ENCODE measurements at regions not wholly inside any gene's neighbourhood (a gene's known extent, or its start where the extent isn't known, plus 50 kb on each side); places are given as distances from the start of the nearest gene placed in this dataset.

DNA sequence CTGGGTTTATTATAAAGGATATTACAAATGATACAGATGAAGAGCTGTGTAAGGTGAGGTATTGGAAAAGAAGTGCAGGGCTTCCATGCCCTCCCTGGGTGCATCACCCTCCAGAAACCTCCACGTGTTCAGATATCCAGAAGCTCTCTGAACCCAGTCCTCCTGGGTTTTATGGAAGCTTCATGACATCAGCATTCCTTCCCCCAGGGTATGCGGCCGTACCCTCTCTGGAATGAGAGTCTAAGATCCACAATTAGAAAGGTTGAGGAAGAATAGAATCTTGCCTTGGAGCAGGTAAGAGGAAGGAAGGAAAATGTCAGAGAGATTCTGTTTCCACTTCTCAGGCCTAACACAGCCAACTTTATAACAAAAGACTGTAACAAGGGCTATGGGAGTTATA lies 208.2 kb upstream of the DCC start:
- no peak overlapping the region for H3K4me3 ChIP-seq (replicated peaks; ENCODE audit: low read depth, low read length)
- no peaks in the 10 kb centered on the region for H3K36me3 ChIP-seq (ENCODE audit: control insufficient read depth, insufficient read depth, low read length)
- no peak for TF ChIP-seq CTCF (IDR thresholded peaks at IDR 0.05; ENCODE audit: insufficient read depth, low read length, poor library complexity, severe bottlenecking)
- no peaks in the 10 kb centered on the region for H3K27me3 ChIP-seq (replicated peaks; ENCODE audit: control insufficient read depth, insufficient read depth, low read length)
- DNase-seq (ENCODE audit: extremely low read depth, insufficient read length): no peak

DNA sequence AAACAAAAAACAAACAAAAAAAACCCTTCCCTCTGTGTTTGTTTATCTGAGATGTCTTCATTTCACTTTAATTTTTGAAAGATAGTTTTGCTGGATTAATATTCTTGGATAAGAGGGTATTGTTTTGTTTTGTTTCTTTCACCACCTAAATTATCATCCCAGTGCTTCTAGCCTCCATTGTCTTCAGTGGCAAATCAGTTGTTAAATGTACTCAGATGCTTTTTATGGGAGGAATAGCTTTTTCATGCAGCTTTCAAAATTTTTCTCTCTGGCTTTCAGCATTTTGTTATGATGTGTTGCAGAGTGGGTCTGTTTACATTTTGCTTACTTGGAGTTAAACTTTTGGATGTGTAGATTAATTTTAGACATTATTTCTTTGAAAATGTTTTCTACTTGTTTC lies 203.5 kb upstream of the DCC start:
- TF ChIP-seq CTCF (IDR thresholded peaks at IDR 0.05; ENCODE audit: insufficient read depth, low read length, poor library complexity, severe bottlenecking): no peak
- H3K36me3 ChIP-seq (ENCODE audit: control insufficient read depth, insufficient read depth, low read length): no peaks in the 10 kb centered on the region
- no peaks in the 10 kb centered on the region for H3K27me3 ChIP-seq (replicated peaks; ENCODE audit: control insufficient read depth, insufficient read depth, low read length)

DNA sequence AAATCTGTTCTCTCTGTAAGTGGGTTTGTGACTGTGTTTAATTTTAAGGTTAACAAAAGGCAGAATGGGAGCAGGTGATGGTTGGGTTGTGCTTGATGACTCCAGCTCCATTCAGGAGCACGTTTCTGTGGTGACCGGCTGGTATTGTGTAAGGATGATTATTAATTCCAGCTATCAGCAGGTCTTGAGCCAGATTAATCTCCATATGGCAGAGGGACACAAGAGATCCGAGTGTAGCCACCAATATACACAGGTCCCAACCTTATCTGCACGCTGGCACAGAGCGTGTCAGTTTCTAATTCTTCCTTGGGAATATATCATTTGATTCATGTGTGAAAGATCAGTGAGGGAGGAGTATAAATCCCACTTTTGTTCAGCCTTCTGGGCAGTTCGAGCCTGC lies 199.0 kb upstream of the DCC start:
- Histone ChIP-seq H3K36me3 (ENCODE audit: control insufficient read depth, insufficient read depth, low read length) (no peaks in the 10 kb centered on the region), H3K27me3 (replicated peaks; ENCODE audit: control insufficient read depth, insufficient read depth, low read length) (no peaks in the 10 kb centered on the region), H3K4me3 (replicated peaks; ENCODE audit: low read depth, low read length) (no peak overlapping the region)
- no peak for DNase-seq (ENCODE audit: extremely low read depth, insufficient read length)
- no peak for TF ChIP-seq CTCF (IDR thresholded peaks at IDR 0.05; ENCODE audit: insufficient read depth, low read length, poor library complexity, severe bottlenecking)

More for the DNA sequence above, 203.5 kb upstream of the DCC start:
- no peak overlapping the region for H3K4me3 ChIP-seq (replicated peaks; ENCODE audit: low read depth, low read length)
- no peak for DNase-seq (ENCODE audit: extremely low read depth, insufficient read length)

GRCh38 chr18:52150050-52150449 lies 189.9 kb upstream of the DCC start:
- TF ChIP-seq CTCF (IDR thresholded peaks at IDR 0.05; ENCODE audit: insufficient read depth, low read length, poor library complexity, severe bottlenecking): no peak
- H3K4me3 ChIP-seq (replicated peaks; ENCODE audit: low read depth, low read length): no peak overlapping the region

DNA sequence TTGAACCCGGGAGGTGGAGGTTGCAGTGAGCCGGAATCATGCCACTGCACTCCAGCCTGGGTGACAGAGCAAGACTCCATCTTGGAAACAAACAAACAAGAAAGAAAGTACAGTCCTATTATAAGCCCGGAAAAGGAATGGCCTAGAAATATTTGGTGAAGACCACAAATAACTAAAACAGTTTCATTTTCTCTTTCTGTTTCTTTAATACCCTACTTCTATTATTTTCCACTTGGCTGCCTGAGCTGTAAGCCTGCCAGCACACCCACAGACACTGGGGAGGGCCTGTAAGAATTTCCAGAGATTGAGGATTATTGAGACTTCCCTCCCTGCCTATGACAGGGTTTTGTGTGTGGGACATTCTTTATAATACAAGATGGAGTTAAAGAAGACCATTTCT lies 188.0 kb upstream of the DCC start:
- DNase-seq (ENCODE audit: extremely low read depth, insufficient read length): peak; percentile 20
- H3K27me3 ChIP-seq (replicated peaks; ENCODE audit: control insufficient read depth, insufficient read depth, low read length): no peaks in the 10 kb centered on the region

More at GRCh38 chr18:52150050-52150449, 189.9 kb upstream of the DCC start:
- no peak for DNase-seq (ENCODE audit: extremely low read depth, insufficient read length)
- Histone ChIP-seq H3K36me3 (ENCODE audit: control insufficient read depth, insufficient read depth, low read length) (no peaks in the 10 kb centered on the region), H3K27me3 (replicated peaks; ENCODE audit: control insufficient read depth, insufficient read depth, low read length) (no peaks in the 10 kb centered on the region)

More for the DNA sequence above, 188.0 kb upstream of the DCC start:
- no peaks in the 10 kb centered on the region for H3K36me3 ChIP-seq (ENCODE audit: control insufficient read depth, insufficient read depth, low read length)
- no peak overlapping the region for H3K4me3 ChIP-seq (replicated peaks; ENCODE audit: low read depth, low read length)
- no peak for TF ChIP-seq CTCF (IDR thresholded peaks at IDR 0.05; ENCODE audit: insufficient read depth, low read length, poor library complexity, severe bottlenecking)

All from GM06990 (cell line).